ENCODE measurements at regions not wholly inside any gene's neighbourhood (a gene's known extent, or its start where the extent isn't known, plus 50 kb on each side); places are given as distances from the start of the nearest gene placed in this dataset.

DNA sequence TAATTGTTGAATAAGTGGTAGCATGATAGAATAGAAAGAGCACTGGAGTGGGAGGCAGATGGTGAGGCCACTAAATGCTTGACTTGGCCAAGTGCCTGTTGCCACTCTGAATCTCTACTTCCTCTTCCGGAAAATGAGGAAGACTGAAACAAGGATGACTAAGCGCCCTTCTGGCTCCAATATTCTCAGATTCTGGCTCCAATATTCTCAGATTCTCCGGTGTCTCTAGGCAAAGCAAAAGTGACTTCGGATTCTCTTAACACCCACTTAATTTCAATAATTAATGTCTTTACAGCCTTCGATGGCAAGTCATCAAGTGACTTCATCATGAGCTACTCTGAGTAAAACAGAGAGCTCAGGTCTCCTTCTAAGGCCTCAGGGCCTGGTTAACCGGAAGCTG is 402.2 kb upstream of the FGF13 start:
- no peak for DNase-seq

DNA sequence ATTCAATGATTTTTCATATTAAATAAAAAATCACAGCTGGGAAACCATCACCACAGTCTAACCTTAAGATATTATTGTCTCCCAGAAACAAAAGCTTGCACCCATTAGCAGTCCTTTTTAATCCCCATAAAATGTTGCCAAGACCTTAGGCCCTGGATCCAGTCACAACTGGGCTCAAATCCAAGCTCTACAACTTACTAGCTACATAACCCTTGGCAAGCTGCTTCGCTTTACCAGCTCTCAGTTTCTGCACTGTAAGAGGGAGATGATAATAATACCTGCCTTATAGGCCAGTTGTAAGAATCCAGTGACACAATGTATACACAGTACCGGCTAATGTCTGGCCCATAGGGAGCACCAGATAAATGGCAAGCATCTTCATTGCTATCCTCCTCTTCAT is 400.9 kb upstream of the FGF13 start:
- DNase-seq: no peak

DNA sequence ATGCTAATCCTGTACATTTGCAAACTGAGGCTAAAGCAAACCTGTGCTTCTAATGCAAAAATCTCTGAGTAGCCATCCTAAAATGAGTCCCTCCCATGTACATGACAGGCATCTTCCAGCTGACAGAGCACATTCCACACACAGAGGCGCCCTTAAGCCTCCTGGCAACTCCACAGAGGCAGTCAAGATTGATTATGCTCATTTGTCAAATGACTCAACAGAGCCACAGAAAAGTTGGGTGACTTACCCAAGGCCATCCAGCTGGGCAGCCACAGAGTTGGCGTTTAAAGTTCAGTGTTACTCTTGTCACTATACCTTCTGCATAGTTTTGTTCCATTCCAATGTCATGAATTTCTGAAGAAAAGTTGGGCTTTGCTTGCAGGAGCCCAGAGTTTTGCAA is 394.6 kb upstream of the FGF13 start:
- DNase-seq: no peak

DNA sequence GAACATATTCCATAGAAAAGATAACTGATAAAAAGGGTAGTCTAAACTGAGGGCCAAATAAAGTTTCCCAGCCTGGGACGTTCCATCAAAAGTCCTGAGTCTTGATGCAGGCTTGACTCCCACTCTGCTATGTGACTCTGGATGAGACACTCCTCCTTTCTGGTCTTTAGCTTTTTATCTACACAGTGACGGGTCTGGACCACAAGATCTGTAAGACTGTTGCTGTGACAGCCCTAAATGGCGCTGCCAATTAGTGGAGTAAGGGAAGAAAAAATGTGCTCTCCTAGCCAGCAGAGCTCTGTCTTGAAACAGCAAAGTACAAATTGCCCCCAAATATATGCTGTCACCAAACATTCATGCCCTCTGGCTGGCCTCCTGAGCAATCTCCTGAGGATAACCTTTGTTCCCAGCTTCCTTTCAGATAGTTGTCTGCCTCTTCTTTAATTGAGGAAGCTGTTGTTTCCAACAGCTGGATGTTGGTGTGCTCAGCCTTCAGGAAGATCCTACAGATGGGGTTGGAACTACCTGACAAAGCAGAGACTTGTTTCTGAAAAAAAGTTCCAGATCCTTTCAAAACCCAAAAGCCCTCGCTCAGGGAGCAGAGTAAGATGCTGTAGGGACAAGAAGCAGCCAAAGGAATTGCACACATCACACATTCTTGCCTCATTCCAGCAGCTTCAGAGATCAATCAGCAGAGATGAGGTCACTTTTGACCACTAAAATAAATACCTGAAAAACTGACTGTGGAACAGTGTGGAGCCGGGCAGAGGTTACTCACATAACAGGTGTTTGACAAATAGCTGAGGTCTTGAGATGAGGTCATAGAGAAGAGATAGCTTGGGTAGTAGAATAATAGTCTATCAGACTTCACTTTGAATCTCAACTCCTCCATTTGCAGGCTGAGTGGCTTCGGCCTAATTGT is 383.4 kb upstream of the FGF13 start:
- no peak for DNase-seq

DNA sequence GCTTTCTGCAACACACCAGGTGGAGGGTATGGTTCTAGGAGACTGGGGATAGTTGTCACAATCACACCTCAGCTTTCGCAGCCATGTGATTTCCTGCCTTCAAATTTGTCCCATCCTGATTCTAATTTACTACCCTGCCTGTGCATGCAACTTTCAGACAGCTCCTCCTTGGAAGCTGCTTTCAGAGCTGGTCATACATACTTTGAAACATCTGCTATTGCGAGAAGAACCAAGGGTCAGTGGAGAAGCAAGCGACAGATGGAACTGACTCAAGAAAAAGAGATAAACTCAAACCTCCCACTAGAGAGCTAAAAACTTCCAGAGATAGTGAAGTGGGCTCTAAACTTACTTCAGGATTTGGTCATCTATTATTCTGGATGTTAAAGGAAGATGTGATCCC is 381.7 kb upstream of the FGF13 start:
- no peak for DNase-seq

DNA sequence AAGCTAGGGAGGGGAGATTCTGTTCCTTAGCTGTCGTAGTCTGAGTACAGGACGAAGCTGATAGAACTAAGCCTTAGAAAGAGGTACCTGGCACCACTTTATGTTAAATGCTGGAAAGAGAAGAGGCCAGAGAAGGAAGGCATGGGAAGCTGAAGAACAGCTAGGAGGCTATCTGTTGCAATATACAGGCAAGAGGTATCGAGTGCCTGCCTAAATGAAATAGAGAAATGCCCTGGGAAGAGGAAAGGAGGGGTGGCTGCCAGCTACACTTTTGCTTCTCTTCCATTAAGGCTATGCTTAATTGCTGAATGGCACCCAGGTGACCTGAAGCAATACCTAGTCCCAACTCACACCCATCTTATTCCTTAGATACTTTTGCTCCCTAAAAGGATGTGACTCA is 380.4 kb upstream of the FGF13 start:
- DNase-seq: no peak

DNA sequence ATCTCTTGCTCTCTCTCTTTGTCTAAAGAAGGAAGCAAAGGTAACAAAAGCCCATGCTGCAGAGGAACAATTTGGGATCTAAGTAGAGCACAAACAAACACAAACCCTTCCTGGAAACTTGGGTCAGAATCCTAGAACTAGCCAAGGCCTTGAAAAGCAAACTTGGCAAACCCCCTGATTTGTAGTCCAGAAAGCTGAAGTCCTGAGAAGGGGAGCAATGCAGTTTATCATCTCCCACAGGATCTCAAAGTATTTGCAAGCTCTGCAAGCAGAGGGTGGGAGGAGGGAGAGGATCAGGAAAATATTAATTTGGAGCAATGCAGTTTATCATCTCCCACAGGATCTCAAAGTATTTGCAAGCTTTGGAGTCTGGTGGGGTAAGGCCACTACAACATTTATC is 379.5 kb upstream of the FGF13 start:
- DNase-seq: peak; percentile 19

DNA sequence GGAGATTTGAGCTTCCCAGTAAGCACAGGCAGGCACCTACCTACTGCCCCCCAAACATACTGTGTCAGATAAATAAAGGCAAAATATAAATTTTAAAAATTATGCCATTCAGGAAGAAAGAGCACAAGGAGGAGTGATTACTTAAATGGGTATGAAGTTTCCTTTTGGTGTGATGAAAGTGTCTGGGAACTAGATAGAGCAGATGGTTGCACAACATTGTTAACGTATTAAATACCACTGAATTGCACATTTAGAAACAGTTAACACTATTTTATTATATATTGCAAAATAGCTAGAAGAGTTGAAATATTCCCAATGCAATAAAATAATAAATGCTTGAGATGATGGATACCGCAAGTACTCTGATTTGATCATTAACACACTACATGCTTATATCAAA is 374.7 kb upstream of the FGF13 start:
- DNase-seq: no peak

DNA sequence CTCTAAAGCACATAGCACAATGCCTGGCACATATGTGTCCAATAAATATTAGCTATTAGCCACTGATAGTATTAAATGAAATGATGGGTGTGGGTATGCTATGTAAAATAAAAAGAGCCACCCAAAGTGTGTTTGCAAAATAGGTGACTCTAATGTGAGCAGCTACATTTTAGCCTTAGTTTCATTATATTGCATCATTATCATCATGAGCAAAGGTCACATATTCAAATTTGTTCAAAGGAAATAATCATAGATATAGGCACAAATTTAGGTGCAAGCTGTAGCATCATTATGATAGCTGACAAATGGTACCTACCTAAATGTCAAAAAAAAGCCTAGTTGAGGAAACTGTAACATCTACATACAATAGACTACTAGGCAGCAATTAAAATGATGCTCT is 373.9 kb upstream of the FGF13 start:
- DNase-seq: no peak

DNA sequence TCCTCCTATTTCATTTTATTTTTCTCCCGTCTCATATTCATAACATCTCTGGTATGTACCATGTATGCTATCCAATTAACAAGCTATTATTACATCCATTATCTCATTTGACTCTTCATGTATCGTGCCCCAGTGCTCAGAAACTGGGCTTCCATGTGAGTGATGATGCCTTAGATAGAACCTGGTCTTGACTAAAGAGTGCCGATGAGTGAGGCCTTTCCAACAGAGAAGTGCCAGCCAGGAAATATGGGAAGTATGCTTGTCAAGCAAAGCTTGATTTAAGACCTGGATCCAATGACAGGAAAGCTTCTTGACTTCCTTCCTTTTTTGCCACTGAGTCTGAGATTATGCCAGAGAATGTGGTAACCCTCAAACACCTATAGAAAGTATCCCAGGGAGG is 371.7 kb upstream of the FGF13 start:
- no peak for DNase-seq

DNA sequence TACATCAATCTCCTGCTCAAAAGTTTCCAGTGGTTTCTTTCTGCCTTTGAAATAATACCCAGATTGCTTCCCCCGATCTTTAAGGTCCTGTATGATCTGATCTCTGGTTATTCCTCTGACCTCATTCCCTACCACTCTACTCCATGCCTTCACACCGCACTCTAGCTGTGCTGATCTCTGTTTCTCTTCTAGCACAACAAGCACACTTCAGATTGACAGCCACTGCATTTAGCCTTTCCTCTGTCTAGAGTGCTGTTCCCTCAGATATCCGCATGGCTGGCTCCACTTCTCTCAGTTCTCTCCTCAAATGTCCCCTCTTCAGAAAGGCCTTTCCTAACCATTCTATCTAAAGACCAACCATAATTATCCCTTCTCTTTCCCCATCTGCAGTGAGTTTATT is 370.4 kb upstream of the FGF13 start:
- no peak for DNase-seq

DNA sequence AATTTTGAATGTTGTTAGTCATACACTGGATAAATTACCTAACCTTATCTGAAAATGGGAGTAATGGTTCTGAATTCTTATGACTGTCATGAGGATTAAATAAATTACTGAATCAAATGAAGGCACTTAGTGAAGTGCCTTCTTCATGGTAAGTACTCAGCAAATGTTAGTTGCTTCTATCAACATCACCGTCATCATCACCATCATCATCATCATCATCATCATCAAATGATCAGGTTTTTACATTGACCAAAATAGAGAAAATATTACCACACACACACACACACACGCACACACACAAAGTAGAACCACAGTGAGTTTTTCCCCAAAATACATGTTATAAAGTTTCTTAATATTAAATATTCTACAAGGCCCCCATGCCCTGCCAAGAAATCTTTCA is 368.3 kb upstream of the FGF13 start:
- DNase-seq: no peak

DNA sequence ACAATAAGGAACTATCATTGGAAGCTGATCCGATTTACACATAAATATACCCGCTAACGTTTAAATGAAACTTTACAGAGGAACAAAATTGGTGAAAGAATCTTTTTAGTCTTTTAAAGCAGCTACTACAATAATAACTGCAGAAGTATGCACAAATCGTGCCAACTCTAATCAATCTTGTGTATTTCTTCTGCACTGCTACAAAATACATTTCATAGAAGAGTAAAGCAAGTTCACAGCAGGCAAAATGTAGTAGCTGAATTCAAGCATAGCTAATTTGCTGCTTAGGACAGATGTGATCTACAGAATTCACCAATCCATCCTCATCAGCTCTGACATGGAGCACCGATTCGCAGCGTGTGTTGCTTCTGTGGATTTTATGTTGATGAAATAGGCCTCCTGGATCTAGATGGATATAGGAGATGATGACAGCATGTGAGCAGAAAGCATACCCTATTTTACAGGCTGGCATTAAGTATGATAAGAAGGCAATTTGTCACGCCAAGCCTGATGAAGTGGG is 367.3 kb upstream of the FGF13 start:
- DNase-seq: no peak

DNA sequence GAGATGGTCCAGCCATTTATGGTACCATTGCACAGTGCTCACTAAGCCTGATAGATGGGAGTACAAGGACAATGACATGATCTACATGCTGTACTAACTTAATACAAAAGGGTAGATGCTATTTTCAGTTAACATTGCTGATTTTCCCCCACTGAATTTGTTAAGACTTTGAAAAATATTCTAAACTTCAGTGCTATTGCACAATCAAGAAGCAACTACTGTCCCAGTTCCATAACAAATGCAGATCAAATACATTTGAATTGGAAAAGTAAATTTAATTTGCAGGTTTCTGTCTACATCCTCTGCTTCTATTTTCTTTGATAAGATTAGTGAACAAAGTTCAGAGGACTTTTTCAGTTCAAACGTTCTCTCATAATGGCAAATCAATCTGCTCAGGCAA is 366.8 kb upstream of the FGF13 start:
- DNase-seq: no peak

DNA sequence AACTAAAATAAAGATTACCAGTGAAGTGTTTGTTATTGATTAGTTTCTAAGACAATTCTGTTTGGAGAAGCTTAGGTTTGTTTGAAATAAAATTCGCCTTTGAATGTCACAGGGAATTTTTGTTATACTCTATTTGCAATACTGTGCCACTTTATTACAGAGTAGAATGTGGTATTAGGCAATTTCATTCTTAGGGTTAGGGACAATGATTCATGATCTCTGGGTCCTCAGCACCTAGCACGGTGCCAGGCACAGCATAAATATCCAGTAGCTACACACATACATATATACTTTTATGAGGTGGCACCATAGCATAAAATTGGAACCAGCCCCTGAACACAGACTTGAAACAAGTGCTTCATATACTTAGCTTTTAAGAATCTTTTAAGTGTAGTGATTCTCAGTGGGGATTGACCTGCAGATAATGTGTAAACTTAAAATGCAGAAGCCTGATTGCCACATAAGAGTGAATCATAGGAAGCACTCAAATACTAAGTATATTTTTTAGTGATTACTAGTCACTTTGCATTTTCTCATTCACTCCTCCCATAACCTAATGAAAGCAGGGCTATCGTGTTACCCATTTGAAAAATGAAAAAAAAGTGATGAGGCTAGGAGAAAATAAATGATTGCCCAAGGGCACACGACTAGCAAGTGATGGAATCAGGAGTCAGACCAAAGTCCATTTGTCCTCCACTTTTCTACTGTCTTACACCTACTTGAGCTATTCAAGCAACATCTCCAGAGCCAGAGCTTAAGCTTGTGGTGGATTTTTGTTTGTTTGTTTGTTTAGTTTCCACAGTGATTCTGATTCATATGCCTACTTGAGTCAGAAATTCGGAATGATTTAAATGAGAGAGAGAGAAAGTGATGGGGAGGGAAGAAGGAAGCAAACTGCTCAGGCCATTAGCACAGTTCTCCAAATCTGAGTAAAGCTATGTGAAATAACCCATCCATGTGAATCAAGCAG is 366.0 kb upstream of the FGF13 start:
- DNase-seq: no peak

DNA sequence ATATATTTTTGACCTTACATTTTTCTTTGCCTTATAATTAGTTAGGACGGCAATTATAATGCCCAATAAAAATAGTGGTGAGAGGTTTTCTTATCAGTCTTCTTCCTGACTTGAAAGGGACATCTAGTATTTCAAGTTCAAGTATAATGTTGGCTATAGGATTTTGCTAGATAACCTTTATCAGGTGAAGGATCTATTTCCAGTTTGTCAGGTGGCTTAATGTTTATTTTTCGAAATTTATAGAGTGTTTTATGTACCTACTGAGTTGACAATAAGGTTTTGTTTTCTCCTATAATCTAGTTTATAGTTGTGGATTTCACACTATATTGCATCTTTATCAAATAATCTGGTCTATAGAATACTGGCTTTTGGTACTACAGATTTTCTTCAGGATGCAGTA is 351.8 kb upstream of the FGF13 start:
- no peak for DNase-seq

DNA sequence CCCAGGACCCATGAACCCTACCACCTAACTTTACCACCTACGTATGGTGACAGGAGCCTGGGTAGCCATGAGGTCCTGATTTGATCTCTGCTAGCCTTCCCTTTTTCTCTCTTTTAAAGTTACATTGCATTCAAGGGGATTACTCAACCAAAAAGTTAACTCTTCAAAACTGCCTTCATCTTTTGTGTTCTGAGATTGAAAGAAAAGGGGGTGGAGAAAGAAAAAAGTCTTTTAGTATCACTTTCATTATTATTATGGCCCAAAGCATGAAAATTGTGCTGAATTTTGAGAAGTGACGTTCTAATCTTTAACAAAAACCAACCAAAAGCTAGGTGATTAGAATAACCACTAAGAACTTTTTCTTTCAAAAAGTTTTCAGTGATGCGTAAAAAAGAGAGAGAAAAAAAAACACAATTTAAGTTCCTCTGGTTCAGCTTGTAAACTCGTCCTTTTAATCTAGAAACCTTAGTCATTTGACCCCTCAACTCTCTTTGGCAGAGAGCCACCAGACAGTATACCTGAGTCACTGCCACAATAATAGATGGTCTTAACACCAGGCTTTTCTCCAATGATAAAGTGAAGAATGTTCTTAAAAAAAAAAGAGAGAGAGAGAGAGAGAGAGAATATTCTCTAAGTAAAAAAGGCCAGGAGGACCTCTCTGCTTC is 347.4 kb upstream of the FGF13 start:
- no peak for DNase-seq

DNA sequence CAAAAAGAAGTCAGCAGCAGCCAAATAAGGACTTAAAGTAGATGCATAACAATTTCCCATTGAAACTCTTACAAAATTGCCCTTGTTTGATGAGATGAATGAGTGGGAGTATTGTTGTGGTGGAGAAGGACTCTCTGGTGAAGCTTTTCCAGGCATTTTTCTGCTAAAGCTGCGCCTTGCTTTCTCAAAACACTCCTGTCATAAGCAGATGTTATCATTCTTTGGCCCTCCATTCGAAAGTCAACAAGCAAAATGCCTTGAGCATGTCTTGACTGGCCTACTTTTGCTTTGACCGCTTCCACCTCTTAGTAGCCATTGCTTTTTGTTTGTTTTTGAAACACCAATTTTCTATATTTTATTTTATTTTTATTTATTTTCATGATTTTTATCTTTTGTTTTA is 340.9 kb upstream of the FGF13 start:
- DNase-seq: no peak

DNA sequence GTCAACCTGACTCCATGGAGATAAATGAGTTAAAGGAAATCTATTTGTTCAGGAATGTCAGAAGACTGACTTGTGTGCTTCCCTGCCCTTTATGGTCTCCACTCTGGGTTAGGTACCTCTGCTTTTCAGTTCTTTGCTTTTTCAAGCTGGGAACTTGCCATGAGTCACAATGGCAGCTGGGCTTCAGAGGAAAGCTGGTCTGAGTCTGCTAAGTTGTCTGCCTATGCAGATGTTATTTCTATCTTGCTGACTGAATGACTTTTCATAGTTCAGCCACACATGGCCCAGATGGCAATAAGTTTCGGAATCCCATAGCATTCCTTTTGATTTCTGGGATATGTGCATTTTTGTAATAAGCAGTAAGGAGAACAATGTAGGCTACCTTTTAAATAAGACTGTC is 337.9 kb upstream of the FGF13 start:
- DNase-seq: no peak

DNA sequence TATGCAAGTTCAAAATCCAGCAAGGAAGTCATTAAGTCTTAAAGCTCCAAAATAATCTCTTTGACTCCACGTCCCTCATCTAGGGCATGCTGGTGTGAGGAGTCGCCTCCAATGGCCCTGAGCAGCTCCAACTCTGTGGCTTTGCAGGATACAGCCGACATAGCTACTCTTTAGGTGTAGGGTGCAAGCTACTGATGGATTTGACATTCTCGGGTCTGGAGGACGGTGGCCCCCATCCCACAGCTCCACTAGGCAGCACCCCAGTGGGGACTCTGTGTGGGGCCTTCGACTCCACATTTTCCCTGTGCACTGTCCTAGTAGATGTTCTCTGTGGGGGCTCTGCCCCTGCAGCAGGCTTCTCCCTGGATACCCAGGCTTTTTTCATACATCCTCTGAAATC is 333.2 kb upstream of the FGF13 start:
- no peak for DNase-seq

DNA sequence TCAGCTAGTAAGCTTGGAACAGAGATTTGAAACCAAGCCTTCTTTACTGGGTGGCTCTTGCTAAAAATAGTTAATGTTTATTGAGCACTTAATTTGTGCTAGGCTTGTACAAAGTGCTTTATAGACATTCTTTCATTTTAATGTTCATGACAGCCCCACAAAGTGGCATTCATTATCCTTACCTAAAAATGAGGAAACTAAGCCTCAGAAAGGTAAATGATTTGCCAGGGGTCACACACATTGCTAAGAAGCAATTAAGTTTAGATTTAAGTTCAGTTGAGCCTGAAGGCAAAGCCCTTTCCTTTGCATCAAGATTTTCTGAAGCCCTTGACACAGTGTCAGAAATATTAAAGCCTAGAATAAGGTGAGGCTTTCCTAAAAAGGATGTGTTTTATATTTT is 327.5 kb upstream of the FGF13 start:
- no peak for DNase-seq

DNA sequence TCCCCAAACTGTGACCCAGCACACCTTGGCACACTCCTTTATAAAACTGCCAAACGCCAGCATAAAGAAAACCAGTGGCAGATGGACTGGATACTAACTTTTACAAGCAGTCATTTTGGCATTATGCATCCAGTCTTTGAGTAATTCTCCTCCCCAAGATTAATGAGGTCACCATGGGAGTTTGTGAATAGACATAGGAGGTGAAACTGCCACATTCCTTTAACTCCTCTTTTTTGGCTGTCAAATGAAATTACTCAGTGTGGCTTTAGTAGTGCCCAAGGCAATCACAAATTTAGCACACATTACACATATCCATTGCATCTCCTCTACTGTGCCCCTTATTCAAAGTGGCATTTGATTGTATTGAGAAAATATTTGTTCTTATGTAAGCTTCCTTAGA is 315.3 kb upstream of the FGF13 start:
- DNase-seq: no peak

DNA sequence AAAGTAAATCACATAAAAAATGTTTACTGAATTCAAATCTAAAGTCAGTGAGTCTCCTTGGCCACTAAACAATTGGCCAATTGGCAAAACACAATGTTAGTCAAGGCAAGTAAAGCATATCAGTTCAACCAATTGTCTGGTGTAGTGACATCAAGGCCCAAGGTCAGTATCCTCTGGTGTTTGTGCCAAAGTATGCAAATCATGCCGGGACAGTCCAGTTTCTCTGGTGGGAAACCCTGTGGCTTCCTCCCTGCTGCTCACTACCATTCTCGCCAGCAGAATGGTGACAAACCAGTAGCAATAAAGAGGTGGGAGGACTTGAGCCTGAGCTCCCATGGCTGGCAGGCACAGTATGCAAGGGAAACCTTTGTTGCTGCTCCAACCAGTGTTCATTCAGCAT is 314.9 kb upstream of the FGF13 start:
- DNase-seq: no peak
